ENCODE measurements at regions not wholly inside any gene's neighbourhood (a gene's known extent, or its start where the extent isn't known, plus 50 kb on each side); places are given as distances from the start of the nearest gene placed in this dataset.

DNA sequence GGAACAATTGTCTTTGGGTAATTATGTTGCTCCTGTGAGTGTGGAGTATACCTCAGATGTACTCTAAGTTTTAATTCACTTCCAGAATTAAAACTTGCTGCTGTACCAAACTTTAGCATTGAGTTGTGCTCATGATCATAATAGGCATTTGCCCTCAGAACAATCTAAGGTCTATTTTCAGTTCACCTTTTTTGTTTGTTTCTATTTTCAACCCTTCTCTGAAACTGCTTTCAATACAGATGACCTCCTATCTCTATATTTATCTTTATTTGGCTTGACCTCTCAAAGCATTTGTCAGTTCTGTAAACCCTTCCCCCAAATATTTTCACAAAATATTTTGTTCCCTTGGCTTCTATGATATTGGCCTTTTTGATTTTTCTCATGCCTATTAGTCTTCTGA lies 873.0 kb downstream of the OLFM4 start:
- no peaks in the 10 kb centered on the region for H3K79me2 ChIP-seq (ENCODE audit: control insufficient read depth, insufficient read depth, low read length)
- H3K9me1 ChIP-seq (ENCODE audit: control insufficient read depth, extremely low read depth, insufficient read depth, low read length) = no peaks in the 10 kb centered on the region
- TF ChIP-seq, protein P1, sequence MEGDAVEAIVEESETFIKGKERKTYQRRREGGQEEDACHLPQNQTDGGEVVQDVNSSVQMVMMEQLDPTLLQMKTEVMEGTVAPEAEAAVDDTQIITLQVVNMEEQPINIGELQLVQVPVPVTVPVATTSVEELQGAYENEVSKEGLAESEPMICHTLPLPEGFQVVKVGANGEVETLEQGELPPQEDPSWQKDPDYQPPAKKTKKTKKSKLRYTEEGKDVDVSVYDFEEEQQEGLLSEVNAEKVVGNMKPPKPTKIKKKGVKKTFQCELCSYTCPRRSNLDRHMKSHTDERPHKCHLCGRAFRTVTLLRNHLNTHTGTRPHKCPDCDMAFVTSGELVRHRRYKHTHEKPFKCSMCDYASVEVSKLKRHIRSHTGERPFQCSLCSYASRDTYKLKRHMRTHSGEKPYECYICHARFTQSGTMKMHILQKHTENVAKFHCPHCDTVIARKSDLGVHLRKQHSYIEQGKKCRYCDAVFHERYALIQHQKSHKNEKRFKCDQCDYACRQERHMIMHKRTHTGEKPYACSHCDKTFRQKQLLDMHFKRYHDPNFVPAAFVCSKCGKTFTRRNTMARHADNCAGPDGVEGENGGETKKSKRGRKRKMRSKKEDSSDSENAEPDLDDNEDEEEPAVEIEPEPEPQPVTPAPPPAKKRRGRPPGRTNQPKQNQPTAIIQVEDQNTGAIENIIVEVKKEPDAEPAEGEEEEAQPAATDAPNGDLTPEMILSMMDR (optimal IDR thresholded peaks at IDR 0.05 in 1 of 3, IDR thresholded peaks at IDR 0.05 in 1 of 3, conservative IDR thresholded peaks at IDR 0.05 in 1 of 3; ENCODE audit: extremely low read depth in 1 of 3, insufficient read depth in 2 of 3, low read length in 3 of 3) = no peak
- no peak for TF ChIP-seq EZH2 (IDR thresholded peaks at IDR 0.05; ENCODE audit: low read length)
- no peak overlapping the region for H3K27ac ChIP-seq (ENCODE audit: control insufficient read depth, insufficient read depth, low read length)
- no peak overlapping the region for H3K9ac ChIP-seq (ENCODE audit: control insufficient read depth, extremely low read depth, insufficient read depth, low read length)
- H3K4me2 ChIP-seq (ENCODE audit: control insufficient read depth, extremely low read depth, insufficient read depth, low read depth, low read length) = no peak overlapping the region
- no peaks in the 10 kb centered on the region for H3K36me3 ChIP-seq (ENCODE audit: control insufficient read depth in 2 of 2, extremely low read depth in 1 of 2, insufficient read depth in 2 of 2, low read length in 2 of 2)
- no peak overlapping the region for H2AFZ ChIP-seq (ENCODE audit: control insufficient read depth, low read length)
- FAIRE-seq (no peak), DNase-seq (ENCODE audit: low read depth, low spot score) (no peak)
- dilution Hi-C loops (cut with MboI; ENCODE audit: extremely low pct_ligation_motif_present, low sequenced_read_pairs) = no loop called here
- no peaks in the 10 kb centered on the region for H4K20me1 ChIP-seq (ENCODE audit: control insufficient read depth, extremely low read depth, insufficient read depth, low read length)
- no peaks in the 10 kb centered on the region for H3K9me3 ChIP-seq (ENCODE audit: control insufficient read depth, low read depth, low read length)
- H3K4me3 ChIP-seq (ENCODE audit: control insufficient read depth in 2 of 3, extremely low read depth in 1 of 3, insufficient read depth in 2 of 3, low read depth in 1 of 3, low read length in 3 of 3) = no peak overlapping the region
- no peaks in the 10 kb centered on the region for H3K27me3 ChIP-seq (ENCODE audit: control insufficient read depth, extremely low read depth, insufficient read depth, low read length)
- H3K4me1 ChIP-seq (ENCODE audit: control insufficient read depth, extremely low read depth, insufficient read depth, low read length) = no peaks in the 10 kb centered on the region

- Histone ChIP-seq H3K36me3 (ENCODE audit: control insufficient read depth in 2 of 2, extremely low read depth in 1 of 2, insufficient read depth in 2 of 2, low read length in 2 of 2) (no peaks in the 10 kb centered on the region), H3K9ac (ENCODE audit: control insufficient read depth, extremely low read depth, insufficient read depth, low read length) (no peak overlapping the region), H3K79me2 (ENCODE audit: control insufficient read depth, insufficient read depth, low read length) (no peaks in the 10 kb centered on the region), H3K4me2 (ENCODE audit: control insufficient read depth, extremely low read depth, insufficient read depth, low read depth, low read length) (no peak overlapping the region), H4K20me1 (ENCODE audit: control insufficient read depth, extremely low read depth, insufficient read depth, low read length) (no peaks in the 10 kb centered on the region), H3K27ac (ENCODE audit: control insufficient read depth, insufficient read depth, low read length) (no peak overlapping the region), H2AFZ (ENCODE audit: control insufficient read depth, low read length) (no peak overlapping the region), H3K9me1 (ENCODE audit: control insufficient read depth, extremely low read depth, insufficient read depth, low read length) (no peaks in the 10 kb centered on the region), H3K4me3 (ENCODE audit: control insufficient read depth in 2 of 3, extremely low read depth in 1 of 3, insufficient read depth in 2 of 3, low read depth in 1 of 3, low read length in 3 of 3) (no peak overlapping the region), H3K27me3 (ENCODE audit: control insufficient read depth, extremely low read depth, insufficient read depth, low read length) (no peaks in the 10 kb centered on the region), H3K4me1 (ENCODE audit: control insufficient read depth, extremely low read depth, insufficient read depth, low read length) (no peaks in the 10 kb centered on the region), H3K9me3 (ENCODE audit: control insufficient read depth, low read depth, low read length) (peaks cover 2% of the 10 kb centered on the region)
- TF ChIP-seq, protein P1 (optimal IDR thresholded peaks at IDR 0.05 in 1 of 3, IDR thresholded peaks at IDR 0.05 in 1 of 3, conservative IDR thresholded peaks at IDR 0.05 in 1 of 3; ENCODE audit: extremely low read depth in 1 of 3, insufficient read depth in 2 of 3, low read length in 3 of 3) = no peak
- no peak for TF ChIP-seq EZH2 (IDR thresholded peaks at IDR 0.05; ENCODE audit: low read length)
- dilution Hi-C loops (cut with MboI; ENCODE audit: extremely low pct_ligation_motif_present, low sequenced_read_pairs) = no loop called here
- FAIRE-seq (no peak), DNase-seq (ENCODE audit: low read depth, low spot score) (no peak)
Observed at GRCh38 chr13:53907891-53908290, 879.3 kb downstream of the OLFM4 start.
